GM13977 (cell line): ENCODE measurements at regions not wholly inside any gene's neighbourhood (a gene's known extent, or its start where the extent isn't known, plus 50 kb on each side); places are given as distances from the start of the nearest gene placed in this dataset.

Experiments used
- DNase-seq: peaks from one replicate; pipeline ENCODE4 v3.0.0; 2012; ENCODE audit warnings: low spot score
- in situ Hi-C: fragments of 300-500 bp; cut with MboI; formaldehyde crosslinking; loops from one replicate; pipeline ENCODE4 v1.12.0; 2022; ENCODE audit warnings: low sequenced_read_pairs, low pct_unique_long_range_greater_than_20kb, mixed read lengths, inconsistent platforms; ENCODE audit not compliant: unreplicated experiment
- TF ChIP-seq, protein P1 (sequence below): IDR thresholded peaks from 2 replicates; pipeline ENCODE4 v1.5.1; 2012; ENCODE audit warnings: mild to moderate bottlenecking, control low read depth; ENCODE audit not compliant: insufficient read depth; ENCODE audit errors: extremely low read depth, missing control alignments

DNA sequence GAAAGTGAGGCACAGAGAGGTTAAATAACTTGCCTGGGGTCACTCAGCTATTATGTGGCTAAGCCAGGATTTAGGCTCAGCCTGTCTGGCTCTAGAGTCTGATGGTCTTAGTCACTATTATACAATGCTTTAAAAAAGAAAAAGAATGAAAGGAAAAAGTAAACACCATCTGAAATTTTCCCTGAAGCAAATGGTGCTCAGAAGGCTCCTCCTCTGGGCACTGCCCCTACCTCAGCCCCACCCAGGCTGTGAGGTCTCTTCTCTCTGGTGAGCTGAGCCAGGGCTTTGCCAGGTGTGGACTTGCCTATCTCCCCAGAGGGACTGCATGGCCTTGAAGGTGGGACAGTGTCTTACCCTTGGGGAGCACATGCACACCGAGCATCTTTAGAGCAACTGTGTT lies 117.5 kb upstream of the DYRK2 start:
- TF ChIP-seq, protein P1, sequence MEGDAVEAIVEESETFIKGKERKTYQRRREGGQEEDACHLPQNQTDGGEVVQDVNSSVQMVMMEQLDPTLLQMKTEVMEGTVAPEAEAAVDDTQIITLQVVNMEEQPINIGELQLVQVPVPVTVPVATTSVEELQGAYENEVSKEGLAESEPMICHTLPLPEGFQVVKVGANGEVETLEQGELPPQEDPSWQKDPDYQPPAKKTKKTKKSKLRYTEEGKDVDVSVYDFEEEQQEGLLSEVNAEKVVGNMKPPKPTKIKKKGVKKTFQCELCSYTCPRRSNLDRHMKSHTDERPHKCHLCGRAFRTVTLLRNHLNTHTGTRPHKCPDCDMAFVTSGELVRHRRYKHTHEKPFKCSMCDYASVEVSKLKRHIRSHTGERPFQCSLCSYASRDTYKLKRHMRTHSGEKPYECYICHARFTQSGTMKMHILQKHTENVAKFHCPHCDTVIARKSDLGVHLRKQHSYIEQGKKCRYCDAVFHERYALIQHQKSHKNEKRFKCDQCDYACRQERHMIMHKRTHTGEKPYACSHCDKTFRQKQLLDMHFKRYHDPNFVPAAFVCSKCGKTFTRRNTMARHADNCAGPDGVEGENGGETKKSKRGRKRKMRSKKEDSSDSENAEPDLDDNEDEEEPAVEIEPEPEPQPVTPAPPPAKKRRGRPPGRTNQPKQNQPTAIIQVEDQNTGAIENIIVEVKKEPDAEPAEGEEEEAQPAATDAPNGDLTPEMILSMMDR = no peak
- DNase-seq = no peak
- in situ Hi-C loops = no loop called here

DNA sequence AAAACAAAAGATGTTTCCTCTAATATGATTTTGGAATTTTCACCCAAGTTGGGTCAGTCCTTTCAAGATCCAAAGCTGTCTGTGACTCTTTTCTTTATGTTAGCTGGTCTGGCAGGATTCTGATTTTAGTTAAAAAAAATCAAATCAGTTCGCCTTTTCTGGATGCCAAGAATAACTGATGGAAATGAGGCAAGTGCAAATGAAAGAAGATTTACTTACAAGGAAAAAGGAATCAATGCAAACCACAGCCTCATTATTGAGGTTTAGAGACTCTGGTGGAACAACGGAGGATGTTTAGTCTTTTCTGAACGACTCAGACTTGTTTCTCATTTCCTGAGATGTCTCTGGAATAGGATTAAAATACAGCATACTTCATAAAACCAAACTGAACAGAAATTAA lies 117.0 kb upstream of the DYRK2 start:
- DNase-seq = no peak
- TF ChIP-seq, protein P1 = no peak
- in situ Hi-C loops = no loop called here

DNA sequence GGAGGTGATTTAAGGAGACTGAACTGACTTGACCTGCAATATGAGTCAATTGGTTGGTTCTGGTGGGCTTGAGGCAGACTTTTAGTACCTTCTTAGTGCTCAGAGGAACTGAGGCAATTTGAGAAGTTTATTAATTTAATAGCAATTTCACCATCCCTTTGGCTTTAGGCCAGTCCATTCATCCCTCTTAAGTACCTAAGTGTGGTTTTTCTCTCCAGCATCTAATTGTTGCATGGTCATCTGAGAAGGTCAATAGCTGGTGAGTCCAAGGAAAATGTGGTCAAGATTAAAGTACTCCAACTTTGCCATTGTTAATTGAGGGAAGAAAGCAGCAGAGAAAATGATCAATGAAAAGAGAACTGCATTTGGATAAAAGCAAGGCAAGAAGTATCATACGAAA lies 115.4 kb upstream of the DYRK2 start:
- TF ChIP-seq, protein P1 = no peak
- in situ Hi-C loops = no loop called here
- no peak for DNase-seq

GRCh38 chr12:67534046-67534445 lies 114.5 kb upstream of the DYRK2 start:
- TF ChIP-seq, protein P1 = no peak
- no peak for DNase-seq
- in situ Hi-C loops = no loop called here

GRCh38 chr12:67534681-67535080 lies 113.9 kb upstream of the DYRK2 start:
- DNase-seq = no peak
- in situ Hi-C loops = no loop called here
- TF ChIP-seq, protein P1 = no peak

GRCh38 chr12:67535176-67535575 lies 113.4 kb upstream of the DYRK2 start:
- in situ Hi-C loops = no loop called here
- TF ChIP-seq, protein P1 = no peak
- no peak for DNase-seq

DNA sequence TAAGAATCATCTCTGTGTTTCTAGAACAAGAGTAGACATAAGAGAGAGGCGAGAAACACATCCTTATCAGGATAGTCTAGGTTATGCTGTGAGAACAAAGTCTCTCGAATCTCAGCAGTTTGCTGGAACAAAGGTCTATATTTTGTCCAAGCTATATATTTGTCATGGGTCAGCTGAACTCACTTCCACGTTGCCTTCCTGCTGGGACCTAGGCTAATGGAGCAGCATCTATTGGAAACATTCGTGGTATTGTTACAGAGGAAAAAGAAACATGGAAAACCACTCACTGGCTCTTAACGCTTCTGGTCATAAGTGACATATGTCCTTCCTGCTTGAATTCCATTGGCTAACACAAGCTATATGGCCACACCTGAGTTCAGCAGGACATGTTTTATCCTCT lies 112.6 kb upstream of the DYRK2 start:
- no peak for DNase-seq
- TF ChIP-seq, protein P1 = no peak
- in situ Hi-C loops = no loop called here
